ENCODE measurements at regions not wholly inside any gene's neighbourhood (a gene's known extent, or its start where the extent isn't known, plus 50 kb on each side); places are given as distances from the start of the nearest gene placed in this dataset.

DNA sequence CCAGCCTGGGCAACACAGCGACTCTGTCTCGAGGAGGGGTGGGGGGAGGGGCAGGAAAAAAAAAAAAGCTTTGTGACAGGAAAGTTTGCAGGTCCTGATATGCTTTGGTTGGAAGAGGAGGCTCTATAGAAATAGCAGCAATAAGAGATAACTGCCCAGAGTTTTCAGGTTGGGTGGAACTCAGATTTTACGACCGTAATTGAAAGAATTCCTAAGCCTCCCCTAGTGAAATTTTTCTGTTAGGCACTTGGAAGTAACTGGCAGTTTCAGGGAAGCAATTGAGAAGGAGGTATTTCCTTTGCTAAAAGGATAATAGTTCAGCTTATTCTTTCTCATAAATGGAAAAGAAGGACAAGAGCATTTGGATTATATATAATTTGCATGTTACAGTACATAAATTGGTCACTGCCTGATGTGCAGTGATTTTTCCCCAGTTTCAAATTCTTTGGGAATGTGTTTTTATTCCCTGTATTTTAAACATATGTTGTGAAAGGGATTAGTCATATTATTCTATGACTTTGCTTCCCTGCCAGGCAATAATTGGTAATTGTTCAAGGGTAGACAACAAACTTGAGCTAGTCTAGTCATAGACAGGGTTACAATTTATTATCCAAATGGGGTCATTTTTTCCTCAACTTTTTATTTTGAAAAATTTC is 452.8 kb downstream of the AEBP2 start:
- no peak overlapping the region for H3K4me2 ChIP-seq (ENCODE audit: low read length)
- H3K79me2 ChIP-seq, result no peaks in the 10 kb centered on the region
- H3K36me3 ChIP-seq (ENCODE audit: control insufficient read depth, insufficient read depth, low read length), result no peaks in the 10 kb centered on the region
- no peak overlapping the region for H3K27ac ChIP-seq
- H3K9me3 ChIP-seq (ENCODE audit: control insufficient read depth, low read length), result no peaks in the 10 kb centered on the region
- TF ChIP-seq, protein P1, sequence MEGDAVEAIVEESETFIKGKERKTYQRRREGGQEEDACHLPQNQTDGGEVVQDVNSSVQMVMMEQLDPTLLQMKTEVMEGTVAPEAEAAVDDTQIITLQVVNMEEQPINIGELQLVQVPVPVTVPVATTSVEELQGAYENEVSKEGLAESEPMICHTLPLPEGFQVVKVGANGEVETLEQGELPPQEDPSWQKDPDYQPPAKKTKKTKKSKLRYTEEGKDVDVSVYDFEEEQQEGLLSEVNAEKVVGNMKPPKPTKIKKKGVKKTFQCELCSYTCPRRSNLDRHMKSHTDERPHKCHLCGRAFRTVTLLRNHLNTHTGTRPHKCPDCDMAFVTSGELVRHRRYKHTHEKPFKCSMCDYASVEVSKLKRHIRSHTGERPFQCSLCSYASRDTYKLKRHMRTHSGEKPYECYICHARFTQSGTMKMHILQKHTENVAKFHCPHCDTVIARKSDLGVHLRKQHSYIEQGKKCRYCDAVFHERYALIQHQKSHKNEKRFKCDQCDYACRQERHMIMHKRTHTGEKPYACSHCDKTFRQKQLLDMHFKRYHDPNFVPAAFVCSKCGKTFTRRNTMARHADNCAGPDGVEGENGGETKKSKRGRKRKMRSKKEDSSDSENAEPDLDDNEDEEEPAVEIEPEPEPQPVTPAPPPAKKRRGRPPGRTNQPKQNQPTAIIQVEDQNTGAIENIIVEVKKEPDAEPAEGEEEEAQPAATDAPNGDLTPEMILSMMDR (IDR thresholded peaks at IDR 0.05), result no peak
- no peak overlapping the region for H3K9ac ChIP-seq
- H3K27me3 ChIP-seq (ENCODE audit: control insufficient read depth, insufficient read depth, low read length), result no peaks in the 10 kb centered on the region
- H2AFZ ChIP-seq, result no peak overlapping the region
- H3K4me3 ChIP-seq (ENCODE audit: low read depth, low read length), result no peak overlapping the region
- H3K4me1 ChIP-seq, result no peaks in the 10 kb centered on the region

DNA sequence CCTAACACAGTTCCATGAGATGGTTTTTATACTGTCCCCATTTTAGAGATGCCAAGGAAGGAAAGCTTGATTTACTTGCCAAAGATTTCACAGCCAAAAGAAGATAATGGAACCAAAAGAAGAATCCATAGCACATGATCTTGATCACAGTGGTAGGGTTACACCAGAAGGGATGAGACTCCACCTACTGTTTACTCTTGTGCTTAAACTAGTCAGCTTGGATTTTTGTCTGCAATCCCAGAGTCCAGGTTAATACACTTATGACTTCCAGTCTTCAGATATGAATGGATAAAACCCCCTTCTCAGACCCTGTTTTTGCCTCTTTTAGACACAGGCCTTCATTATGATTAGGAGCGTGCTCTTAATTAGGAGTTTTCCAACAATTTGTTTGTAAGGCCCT is 454.2 kb downstream of the AEBP2 start:
- H3K27ac ChIP-seq, result no peak overlapping the region
- no peaks in the 10 kb centered on the region for H3K79me2 ChIP-seq
- H3K9me3 ChIP-seq (ENCODE audit: control insufficient read depth, low read length), result no peaks in the 10 kb centered on the region
- no peak overlapping the region for H3K9ac ChIP-seq
- H3K36me3 ChIP-seq (ENCODE audit: control insufficient read depth, insufficient read depth, low read length), result no peaks in the 10 kb centered on the region
- no peaks in the 10 kb centered on the region for H3K27me3 ChIP-seq (ENCODE audit: control insufficient read depth, insufficient read depth, low read length)
- H2AFZ ChIP-seq, result no peak overlapping the region
- H3K4me2 ChIP-seq (ENCODE audit: low read length), result no peak overlapping the region
- H3K4me1 ChIP-seq, result no peaks in the 10 kb centered on the region
- H3K4me3 ChIP-seq (ENCODE audit: low read depth, low read length), result no peak overlapping the region
- TF ChIP-seq, protein P1 (IDR thresholded peaks at IDR 0.05), result no peak

- no peaks in the 10 kb centered on the region for H3K27me3 ChIP-seq (ENCODE audit: control insufficient read depth, insufficient read depth, low read length)
- H3K9ac ChIP-seq, result no peak overlapping the region
- H3K4me1 ChIP-seq, result no peaks in the 10 kb centered on the region
- TF ChIP-seq, protein P1 (IDR thresholded peaks at IDR 0.05), result no peak
- no peak overlapping the region for H2AFZ ChIP-seq
- H3K4me3 ChIP-seq (ENCODE audit: low read depth, low read length), result no peak overlapping the region
- H3K4me2 ChIP-seq (ENCODE audit: low read length), result no peak overlapping the region
- H3K79me2 ChIP-seq, result no peaks in the 10 kb centered on the region
- H3K9me3 ChIP-seq (ENCODE audit: control insufficient read depth, low read length), result no peaks in the 10 kb centered on the region
- no peaks in the 10 kb centered on the region for H3K36me3 ChIP-seq (ENCODE audit: control insufficient read depth, insufficient read depth, low read length)
- H3K27ac ChIP-seq, result no peak overlapping the region
Measured at GRCh38 chr12:19894050-19894449, 454.8 kb downstream of the AEBP2 start.

- H2AFZ ChIP-seq, result no peak overlapping the region
- H3K4me3 ChIP-seq (ENCODE audit: low read depth, low read length), result no peak overlapping the region
- H3K4me2 ChIP-seq (ENCODE audit: low read length), result no peak overlapping the region
- H3K79me2 ChIP-seq, result no peaks in the 10 kb centered on the region
- no peak overlapping the region for H3K27ac ChIP-seq
- no peak overlapping the region for H3K9ac ChIP-seq
- TF ChIP-seq, protein P1 (IDR thresholded peaks at IDR 0.05), result no peak
- no peaks in the 10 kb centered on the region for H3K9me3 ChIP-seq (ENCODE audit: control insufficient read depth, low read length)
- H3K4me1 ChIP-seq, result no peaks in the 10 kb centered on the region
- H3K27me3 ChIP-seq (ENCODE audit: control insufficient read depth, insufficient read depth, low read length), result no peaks in the 10 kb centered on the region
- H3K36me3 ChIP-seq (ENCODE audit: control insufficient read depth, insufficient read depth, low read length), result no peaks in the 10 kb centered on the region
Measured at GRCh38 chr12:19894803-19895202, 455.5 kb downstream of the AEBP2 start.

All from parathyroid adenoma (tissue), 2 donors.